ENCODE measurements at regions not wholly inside any gene's neighbourhood (a gene's known extent, or its start where the extent isn't known, plus 50 kb on each side); places are given as distances from the start of the nearest gene placed in this dataset.

GRCh38 chr1:14371771-14372497 lies 226.6 kb upstream of the KAZN start:
- no peak overlapping the region for H3K4me3 Mint-ChIP-seq
- H3K27me3 Mint-ChIP-seq, result peaks cover 23% of the 10 kb centered on the region
- no peaks in the 10 kb centered on the region for H3K9me3 Mint-ChIP-seq
- TF ChIP-seq CTCF (conservative IDR thresholded peaks at IDR 0.05), result no peak
- H3K27ac Mint-ChIP-seq, result no peak overlapping the region
- DNase-seq (ENCODE audit: extremely low spot score, unreplicated experiment), result no peak
- H3K4me1 Mint-ChIP-seq (ENCODE audit: unreplicated experiment), result peaks cover 7% of the 10 kb centered on the region
- no peaks in the 10 kb centered on the region for H3K36me3 Mint-ChIP-seq

- Mint-ChIP-seq H3K4me3 (no peak overlapping the region), H3K27me3 (peaks cover 23% of the 10 kb centered on the region), H3K9me3 (no peaks in the 10 kb centered on the region), H3K36me3 (no peaks in the 10 kb centered on the region), H3K27ac (no peak overlapping the region), H3K4me1 (ENCODE audit: unreplicated experiment) (peaks cover 7% of the 10 kb centered on the region)
- no peak for DNase-seq (ENCODE audit: extremely low spot score, unreplicated experiment)
- TF ChIP-seq CTCF (conservative IDR thresholded peaks at IDR 0.05), result no peak
Measured at GRCh38 chr1:14372526-14372925, 226.0 kb upstream of the KAZN start.

- H3K4me3 Mint-ChIP-seq, result no peak overlapping the region
- no peaks in the 10 kb centered on the region for H3K36me3 Mint-ChIP-seq
- H3K27me3 Mint-ChIP-seq, result peaks cover 20% of the 10 kb centered on the region
- DNase-seq (ENCODE audit: extremely low spot score, unreplicated experiment), result no peak
- no peak overlapping the region for H3K27ac Mint-ChIP-seq
- no peaks in the 10 kb centered on the region for H3K9me3 Mint-ChIP-seq
- no peak for TF ChIP-seq CTCF (conservative IDR thresholded peaks at IDR 0.05)
- H3K4me1 Mint-ChIP-seq (ENCODE audit: unreplicated experiment), result peaks cover 7% of the 10 kb centered on the region
Measured at GRCh38 chr1:14373081-14373758, 225.3 kb upstream of the KAZN start.

GRCh38 chr1:14375226-14375625 lies 223.3 kb upstream of the KAZN start:
- H3K4me1 Mint-ChIP-seq (ENCODE audit: unreplicated experiment), result no peaks in the 10 kb centered on the region

GRCh38 chr1:14377386-14377785 lies 221.1 kb upstream of the KAZN start:
- Mint-ChIP-seq H3K27ac (no peak overlapping the region), H3K27me3 (peaks cover 3% of the 10 kb centered on the region), H3K9me3 (peaks cover 17% of the 10 kb centered on the region), H3K36me3 (no peaks in the 10 kb centered on the region), H3K4me3 (no peak overlapping the region), H3K4me1 (ENCODE audit: unreplicated experiment) (no peaks in the 10 kb centered on the region)
- no peak for TF ChIP-seq CTCF (conservative IDR thresholded peaks at IDR 0.05)
- DNase-seq (ENCODE audit: extremely low spot score, unreplicated experiment), result no peak

More at GRCh38 chr1:14375226-14375625, 223.3 kb upstream of the KAZN start:
- H3K9me3 Mint-ChIP-seq, result peaks cover under 1% of the 10 kb centered on the region
- H3K27me3 Mint-ChIP-seq, result peaks cover 9% of the 10 kb centered on the region
- H3K36me3 Mint-ChIP-seq, result no peaks in the 10 kb centered on the region
- no peak overlapping the region for H3K27ac Mint-ChIP-seq
- TF ChIP-seq CTCF (conservative IDR thresholded peaks at IDR 0.05), result no peak
- DNase-seq (ENCODE audit: extremely low spot score, unreplicated experiment), result no peak
- H3K4me3 Mint-ChIP-seq, result no peak overlapping the region

All from type B pancreatic cell (in vitro differentiated cells).